LoVo (cell line): ENCODE measurements at regions not wholly inside any gene's neighbourhood (a gene's known extent, or its start where the extent isn't known, plus 50 kb on each side); places are given as distances from the start of the nearest gene placed in this dataset.
"Not testable (repeated sequence)": the region's sequence is repeated elsewhere in the genome, so short reads cannot be mapped to it uniquely, and the experiment has no call there.

ENCODE experiments used
- DNase-seq: peaks from one replicate; pipeline ENCODE4 v3.0.0-alpha.2; 2016; ENCODE audit warnings: low spot score

- DNase-seq = no peak
Observed at GRCh38 chr7:13793926-13794325, 195.5 kb downstream of the ETV1 start.

GRCh38 chr7:13794581-13794980, 194.9 kb downstream of the ETV1 start:
- DNase-seq = no peak

GRCh38 chr7:13797545-13797944, 191.9 kb downstream of the ETV1 start:
- no peak for DNase-seq

- no peak for DNase-seq
Observed at GRCh38 chr7:13800694-13801448, 188.6 kb downstream of the ETV1 start.

GRCh38 chr7:13801669-13802068, 187.8 kb downstream of the ETV1 start:
- DNase-seq = no peak

- no peak for DNase-seq
Observed at GRCh38 chr7:13802651-13803050, 186.8 kb downstream of the ETV1 start.

- DNase-seq = no peak
Observed at GRCh38 chr7:13803134-13803533, 186.3 kb downstream of the ETV1 start.

- not testable (repeated sequence) for DNase-seq
Observed at GRCh38 chr7:13806089-13806867, 183.2 kb downstream of the ETV1 start.

- DNase-seq = not testable (repeated sequence)
Observed at GRCh38 chr7:13817230-13817629, 172.2 kb downstream of the ETV1 start.

GRCh38 chr7:13821152-13821787, 168.2 kb downstream of the ETV1 start:
- DNase-seq = no peak

- DNase-seq = peak; percentile 50
Observed at GRCh38 chr7:13822678-13823077, 166.8 kb downstream of the ETV1 start.

GRCh38 chr7:13826752-13827151, 162.7 kb downstream of the ETV1 start:
- no peak for DNase-seq

- DNase-seq = no peak
Observed at GRCh38 chr7:13827716-13828115, 161.8 kb downstream of the ETV1 start.

GRCh38 chr7:13829231-13829630, 160.2 kb downstream of the ETV1 start:
- no peak for DNase-seq

GRCh38 chr7:13829914-13830900, 159.3 kb downstream of the ETV1 start:
- no peak for DNase-seq

- DNase-seq = no peak
Observed at GRCh38 chr7:13832346-13832745, 157.1 kb downstream of the ETV1 start.

- DNase-seq = no peak
Observed at GRCh38 chr7:13834328-13834761, 155.1 kb downstream of the ETV1 start.

GRCh38 chr7:13835442-13835841, 154.0 kb downstream of the ETV1 start:
- DNase-seq = no peak

GRCh38 chr7:13839063-13839462, 150.4 kb downstream of the ETV1 start:
- no peak for DNase-seq
